ENCODE measurements at regions not wholly inside any gene's neighbourhood (a gene's known extent, or its start where the extent isn't known, plus 50 kb on each side); places are given as distances from the start of the nearest gene placed in this dataset.

DNA sequence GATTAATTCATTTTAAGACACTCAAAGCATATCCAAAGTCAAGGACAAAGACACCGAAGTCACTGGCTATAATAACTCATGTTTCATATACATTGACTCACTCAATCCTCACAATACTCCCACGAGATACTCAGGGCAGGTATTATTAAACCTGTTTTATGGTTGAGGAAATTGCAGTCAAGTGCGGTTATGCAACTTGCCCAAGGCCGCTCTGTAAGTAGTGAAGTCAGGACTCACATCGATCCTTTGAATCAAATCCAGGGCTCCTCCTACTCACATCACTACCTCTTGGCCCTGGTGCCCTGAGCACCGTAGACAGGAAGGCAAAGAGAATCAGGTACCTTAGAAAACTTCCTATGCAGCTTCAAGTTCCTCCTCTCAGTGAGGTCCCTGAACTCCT, 87.8 kb upstream of the APC start:
- no peak for DNase-seq (ENCODE audit: low spot score)
- no peak for TF ChIP-seq CTCF (IDR thresholded peaks at IDR 0.05)
- H3K27me3 ChIP-seq, result no peaks in the 10 kb centered on the region
- H3K9me3 ChIP-seq, result no peaks in the 10 kb centered on the region
- H3K4me1 ChIP-seq, result no peaks in the 10 kb centered on the region
- no peak overlapping the region for H3K27ac ChIP-seq
- H3K36me3 ChIP-seq, result no peaks in the 10 kb centered on the region
- no peak overlapping the region for H3K4me3 ChIP-seq

DNA sequence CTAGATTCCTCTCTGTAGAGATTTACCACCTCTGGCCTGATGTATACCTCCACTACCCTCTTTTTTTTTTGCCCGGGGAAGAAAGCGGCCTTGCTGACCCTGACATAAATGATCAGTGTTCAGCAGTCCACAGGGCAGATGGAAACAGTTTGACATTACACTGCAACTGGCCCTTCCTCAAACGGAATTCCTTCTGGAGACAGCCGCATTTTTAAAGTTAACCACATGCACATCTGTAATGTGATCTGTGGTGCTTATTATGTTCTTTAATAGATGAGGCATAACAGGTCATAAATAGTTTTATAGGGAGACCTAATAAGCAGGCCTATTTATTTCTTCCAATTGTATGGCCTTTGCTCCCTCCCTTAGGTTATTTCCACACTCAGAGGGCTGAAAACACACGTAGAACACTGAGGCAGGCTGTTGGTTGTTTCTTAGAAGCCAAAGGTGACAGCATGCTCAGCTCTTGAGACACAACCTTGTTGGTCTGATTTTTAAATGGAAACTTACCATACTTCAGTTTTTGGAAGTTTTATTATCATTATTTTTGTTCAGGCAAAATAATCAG, 84.0 kb upstream of the APC start:
- no peak for DNase-seq (ENCODE audit: low spot score)
- Histone ChIP-seq H3K4me1 (no peaks in the 10 kb centered on the region), H3K4me3 (no peak overlapping the region), H3K9me3 (no peaks in the 10 kb centered on the region), H3K27ac (no peak overlapping the region), H3K27me3 (no peaks in the 10 kb centered on the region), H3K36me3 (no peaks in the 10 kb centered on the region)
- TF ChIP-seq CTCF (IDR thresholded peaks at IDR 0.05), result no peak

- H3K27me3 ChIP-seq, result no peaks in the 10 kb centered on the region
- no peak overlapping the region for H3K27ac ChIP-seq
- no peak for TF ChIP-seq CTCF (IDR thresholded peaks at IDR 0.05)
- H3K4me3 ChIP-seq, result no peak overlapping the region
- no peak for DNase-seq (ENCODE audit: low spot score)
- no peaks in the 10 kb centered on the region for H3K36me3 ChIP-seq
- peaks cover 0 to 5% of the 10 kb centered on the region in 2 donors for H3K9me3 ChIP-seq
- no peaks in the 10 kb centered on the region for H3K4me1 ChIP-seq
Measured at GRCh38 chr5:112655513-112655912, 82.2 kb upstream of the APC start.

DNA sequence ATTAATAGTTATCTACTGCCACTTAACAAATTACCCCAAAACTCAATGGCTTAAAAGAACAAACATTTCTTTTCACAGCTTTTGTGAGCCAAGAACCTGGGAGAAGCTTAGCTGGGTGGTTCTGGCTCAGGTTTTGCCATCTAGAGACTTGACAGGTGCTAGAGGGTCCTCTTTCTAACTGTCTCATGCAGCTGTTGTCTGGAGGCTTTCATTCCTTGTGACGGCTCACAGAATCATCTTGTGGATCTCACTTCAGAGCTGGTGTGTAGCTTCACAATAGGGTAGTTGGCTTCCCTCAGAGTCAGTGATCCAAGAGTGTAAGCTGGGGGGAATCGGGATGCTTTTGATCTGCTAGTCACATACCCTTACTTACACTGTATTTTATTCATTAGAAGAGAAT, 81.2 kb upstream of the APC start:
- no peak for DNase-seq (ENCODE audit: low spot score)
- no peaks in the 10 kb centered on the region for H3K36me3 ChIP-seq
- peaks cover 0 to 5% of the 10 kb centered on the region in 2 donors for H3K9me3 ChIP-seq
- no peaks in the 10 kb centered on the region for H3K27me3 ChIP-seq
- H3K27ac ChIP-seq, result no peak overlapping the region
- H3K4me3 ChIP-seq, result no peak overlapping the region
- TF ChIP-seq CTCF (IDR thresholded peaks at IDR 0.05), result no peak
- H3K4me1 ChIP-seq, result no peaks in the 10 kb centered on the region

DNA sequence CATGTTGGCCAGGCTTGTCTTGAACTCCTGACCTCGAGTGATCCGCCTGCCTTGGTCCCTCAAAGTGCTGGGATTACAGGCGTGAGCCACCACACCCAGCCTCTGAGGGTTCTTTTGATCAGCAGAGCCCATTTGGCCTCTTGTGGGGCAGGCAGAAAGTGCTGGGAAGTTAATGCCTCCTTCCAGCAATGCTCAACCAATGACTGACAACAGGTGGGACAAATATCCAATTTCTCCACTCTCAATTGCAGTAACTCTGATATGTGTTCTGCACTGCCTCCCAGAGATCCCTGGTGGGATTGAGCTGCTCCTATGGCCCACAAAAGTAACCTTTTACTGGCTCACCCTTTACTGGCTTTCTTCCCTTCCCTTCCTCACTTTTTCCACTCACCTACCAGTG, 79.9 kb upstream of the APC start:
- Histone ChIP-seq H3K4me1 (no peaks in the 10 kb centered on the region), H3K36me3 (no peaks in the 10 kb centered on the region), H3K27me3 (no peaks in the 10 kb centered on the region), H3K4me3 (no peak overlapping the region), H3K27ac (no peak overlapping the region), H3K9me3 (peaks cover 0 to 5% of the 10 kb centered on the region in 2 donors)
- no peak for DNase-seq (ENCODE audit: low spot score)
- no peak for TF ChIP-seq CTCF (IDR thresholded peaks at IDR 0.05)

DNA sequence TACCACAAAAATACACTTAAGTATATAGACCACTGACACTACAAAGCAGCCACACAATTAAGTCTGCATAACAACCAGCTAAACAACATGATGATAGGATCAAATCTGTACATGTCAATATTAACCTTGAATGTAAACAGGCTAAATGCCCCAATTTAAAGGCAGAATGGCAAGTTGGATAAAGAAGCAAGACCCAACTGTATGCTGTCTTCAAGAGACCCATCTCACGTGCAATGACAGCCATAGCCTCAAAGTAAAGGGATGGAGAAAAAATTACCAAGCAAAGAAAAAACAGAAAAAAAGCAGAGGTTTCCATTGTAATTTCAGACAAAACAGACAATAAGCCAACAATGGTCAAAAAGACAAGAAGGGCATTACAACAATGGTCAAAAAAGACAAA, 77.3 kb upstream of the APC start:
- Histone ChIP-seq H3K9me3 (peaks cover 0 to 5% of the 10 kb centered on the region in 2 donors), H3K4me3 (no peak overlapping the region), H3K27me3 (no peaks in the 10 kb centered on the region), H3K36me3 (no peaks in the 10 kb centered on the region), H3K4me1 (no peaks in the 10 kb centered on the region), H3K27ac (no peak overlapping the region)
- no peak for DNase-seq (ENCODE audit: low spot score)
- no peak for TF ChIP-seq CTCF (IDR thresholded peaks at IDR 0.05)
